Tibial artery (tissue), 4 donors: ENCODE measurements at regions not wholly inside any gene's neighbourhood (a gene's known extent, or its start where the extent isn't known, plus 50 kb on each side); places are given as distances from the start of the nearest gene placed in this dataset.

Experiments
- DNase-seq, 2 donors: peaks; one replicate each; pipeline ENCODE4 v3.0.0-alpha.2; 2019
- H3K27ac ChIP-seq, 2 donors: fragments of 200-600 bp; sonication (generic) in 1 of 2; 1 replicate in 1 of 2; 2 replicates in 1 of 2; pipeline ENCODE4 v1.5.1; 2018 to 2019; ENCODE audit warnings: mild to moderate bottlenecking in 1 of 2
- H3K27me3 ChIP-seq, 2 donors: fragments of 200-600 bp; sonication (generic) in 1 of 2; one replicate each; pipeline versions ENCODE4 v1.5.1 to v1.6.0; 2016 to 2019
- H3K36me3 ChIP-seq, 3 donors: fragments of 200-600 bp; sonication (generic) in 2 of 3; one replicate each; pipeline ENCODE4 v1.5.1; 2016 to 2019; ENCODE audit warnings: mild to moderate bottlenecking in 2 of 3
- H3K4me1 ChIP-seq, 4 donors: fragments of 200-600 bp; sonication (generic) in 2 of 4; 1 replicate in 3 of 4; 2 replicates in 1 of 4; pipeline ENCODE4 v1.5.1; 2016 to 2019
- H3K4me3 ChIP-seq, 2 donors: fragments of 200-600 bp; sonication (generic) in 1 of 2; 1 replicate in 1 of 2; 2 replicates in 1 of 2; pipeline ENCODE4 v1.5.1; 2018 to 2019; ENCODE audit warnings: mild to moderate bottlenecking in 2 of 2
- H3K9me3 ChIP-seq, 3 donors: fragments of 200-600 bp; sonication (generic) in 1 of 3; one replicate each; pipeline ENCODE4 v1.5.1; 2016 to 2019
- CTCF ChIP-seq, 2 experiments: fragments of 200-600 bp in 1 of 2; fragments of 450-650 bp in 1 of 2; IDR thresholded peaks; one replicate each; pipeline ENCODE4 v1.5.1; 2017 to 2019; ENCODE audit warnings: antibody characterized with exemption in 2 of 2, mild to moderate bottlenecking in 1 of 2, moderate library complexity in 1 of 2
- intact Hi-C: fragments of 100-400 bp; cut with DNase I; formaldehyde crosslinking; loops from one replicate; pipeline ENCODE4 v1.15.0; 2023; ENCODE audit warnings: low total_unique reads

GRCh38 chr3:80006315-80006714 lies 238.5 kb upstream of the ROBO1 start:
- H3K27me3 ChIP-seq, result no peaks in the 10 kb centered on the region
- no peaks in the 10 kb centered on the region for H3K4me1 ChIP-seq
- no peak overlapping the region for H3K4me3 ChIP-seq
- H3K9me3 ChIP-seq, result no peaks in the 10 kb centered on the region
- intact Hi-C loops, result no loop called here
- H3K27ac ChIP-seq, result no peak overlapping the region
- TF ChIP-seq CTCF (IDR thresholded peaks at IDR 0.05), result no peak
- no peak for DNase-seq
- H3K36me3 ChIP-seq, result no peaks in the 10 kb centered on the region

GRCh38 chr3:80000022-80000421 lies 232.2 kb upstream of the ROBO1 start:
- TF ChIP-seq CTCF (IDR thresholded peaks at IDR 0.05), result no peak
- intact Hi-C loops, result no loop called here
- Histone ChIP-seq H3K27ac (no peak overlapping the region), H3K27me3 (no peaks in the 10 kb centered on the region), H3K4me1 (no peaks in the 10 kb centered on the region), H3K9me3 (no peaks in the 10 kb centered on the region), H3K4me3 (no peak overlapping the region), H3K36me3 (no peaks in the 10 kb centered on the region)
- DNase-seq, result no peak

GRCh38 chr3:79994397-79994796 lies 226.6 kb upstream of the ROBO1 start:
- intact Hi-C loops, result no loop called here
- no peak for TF ChIP-seq CTCF (IDR thresholded peaks at IDR 0.05)
- no peaks in the 10 kb centered on the region for H3K36me3 ChIP-seq

GRCh38 chr3:79986338-79986737 lies 218.5 kb upstream of the ROBO1 start:
- Histone ChIP-seq H3K4me3 (no peak overlapping the region), H3K4me1 (peaks cover 0 to 9% (median 0%) of the 10 kb centered on the region in 4 donors), H3K36me3 (no peaks in the 10 kb centered on the region), H3K27ac (no peak overlapping the region), H3K27me3 (no peaks in the 10 kb centered on the region), H3K9me3 (no peaks in the 10 kb centered on the region)
- intact Hi-C loops, result no loop called here
- no peak for DNase-seq
- TF ChIP-seq CTCF (IDR thresholded peaks at IDR 0.05), result no peak

More at GRCh38 chr3:79994397-79994796, 226.6 kb upstream of the ROBO1 start:
- H3K27me3 ChIP-seq, result no peaks in the 10 kb centered on the region
- no peaks in the 10 kb centered on the region for H3K9me3 ChIP-seq
- DNase-seq, result no peak
- no peak overlapping the region for H3K4me3 ChIP-seq
- no peaks in the 10 kb centered on the region for H3K4me1 ChIP-seq
- H3K27ac ChIP-seq, result no peak overlapping the region

GRCh38 chr3:79985816-79986215 lies 218.0 kb upstream of the ROBO1 start:
- no peaks in the 10 kb centered on the region for H3K36me3 ChIP-seq
- H3K27me3 ChIP-seq, result no peaks in the 10 kb centered on the region
- no peak for TF ChIP-seq CTCF (IDR thresholded peaks at IDR 0.05)
- H3K4me3 ChIP-seq, result no peak overlapping the region
- DNase-seq, result no peak
- intact Hi-C loops, result no loop called here
- H3K4me1 ChIP-seq, result peaks cover 0 to 9% (median 0%) of the 10 kb centered on the region in 4 donors
- no peaks in the 10 kb centered on the region for H3K9me3 ChIP-seq
- no peak overlapping the region for H3K27ac ChIP-seq

- no peak for DNase-seq
- intact Hi-C loops, result no loop called here
Measured at GRCh38 chr3:79983118-79983517, 215.3 kb upstream of the ROBO1 start.

More at GRCh38 chr3:79983118-79983517, 215.3 kb upstream of the ROBO1 start:
- no peaks in the 10 kb centered on the region for H3K9me3 ChIP-seq
- no peak overlapping the region for H3K27ac ChIP-seq
- no peaks in the 10 kb centered on the region for H3K27me3 ChIP-seq
- H3K36me3 ChIP-seq, result no peaks in the 10 kb centered on the region
- H3K4me3 ChIP-seq, result no peak overlapping the region
- H3K4me1 ChIP-seq, result peaks cover 0 to 9% (median 0%) of the 10 kb centered on the region in 4 donors
- TF ChIP-seq CTCF (IDR thresholded peaks at IDR 0.05), result no peak
